HepG2 (cell line): ENCODE measurements at regions not wholly inside any gene's neighbourhood (a gene's known extent, or its start where the extent isn't known, plus 50 kb on each side); places are given as distances from the start of the nearest gene placed in this dataset.

Source experiments
- ATAC-seq: fragments of 200-7000 bp; cut with Tn5 transposase; 3 replicates; pipeline ENCODE4 v1.9.1; 2020; ENCODE audit warnings: mild to moderate bottlenecking, moderate library complexity
- BruUV-seq: library from RNA; stranded (reverse); fragments of 400-500 nt; replicated peaks from 2 replicates; lab custom pipeline; 2021; lab: Mats Ljungman, UMichigan
- CTCF ChIA-PET: fragments of 300-600 bp; formaldehyde crosslinking; extraction: SDS; loops from one replicate; lab custom pipeline; 2021; ENCODE audit warnings: low total read pairs, inconsistent platforms, low intra/inter-chr PET ratio; lab: Yijun Ruan, JAX
- POLR2A ChIA-PET: fragments of 350-600 bp; sonication (Branson Sonifier 250); formaldehyde crosslinking; loops from one replicate; lab custom pipeline; 2020; ENCODE audit warnings: antibody characterized with exemption, inconsistent platforms; lab: Yijun Ruan, JAX
- DNase-seq: peaks from one replicate; pipeline ENCODE4 v3.0.0-alpha.2; 2015; ENCODE audit warnings: low spot score
- FAIRE-seq: peaks from 3 replicates; lab custom pipeline; 2011; peaks lifted over from hg19 to GRCh38; lab: Jason Lieb, UNC
- H2AFZ ChIP-seq: one replicate; pipeline ENCODE4 v1.6.1; 2011; ENCODE audit warnings: low read length, inconsistent platforms
- H3K27ac ChIP-seq: fragments of 300-600 bp; 3 replicates; pipeline ENCODE4 v1.8.0; 2011; ENCODE audit warnings: mixed run types, mild to moderate bottlenecking, mixed read lengths, low read length, inconsistent platforms; ENCODE audit not compliant: insufficient read depth; ENCODE audit errors: extremely low read length
- H3K27me3 ChIP-seq, 2 experiments: fragments of 200-600 bp in 1 of 2; 2 replicates in 1 of 2; 3 replicates in 1 of 2; pipeline versions ENCODE4 v1.6.0 to v1.8.0; 2011; ENCODE audit warnings: low read length in 2 of 2, mild to moderate bottlenecking in 2 of 2, moderate library complexity in 2 of 2, inconsistent platforms in 1 of 2; ENCODE audit not compliant: insufficient read depth in 2 of 2, control insufficient read depth in 1 of 2
- H3K36me3 ChIP-seq, 2 experiments: fragments of 200-600 bp in 1 of 2; replicated peaks in 1 of 2; 2 replicates in 1 of 2; 3 replicates in 1 of 2; pipeline versions ENCODE4 v1.5.1 to v1.8.0; 2011; ENCODE audit warnings: low read length in 2 of 2, inconsistent platforms in 1 of 2; ENCODE audit not compliant: insufficient read depth in 2 of 2, control insufficient read depth in 1 of 2
- H3K4me1 ChIP-seq: 2 replicates; pipeline ENCODE4 v1.5.1; 2012; ENCODE audit warnings: low read length, inconsistent platforms; ENCODE audit not compliant: insufficient read depth
- H3K4me2 ChIP-seq: 2 replicates; pipeline ENCODE4 v1.6.0; 2011; ENCODE audit warnings: low read depth, low read length, inconsistent platforms
- H3K4me3 ChIP-seq, 3 experiments: fragments of 200-600 bp in 1 of 3; sonication (generic), shearing (Covaris generic) in 1 of 3; replicated peaks in 1 of 3; 2 replicates each; pipeline ENCODE4 v1.5.1; 2011 to 2016; ENCODE audit warnings: low read length in 3 of 3, inconsistent platforms in 2 of 3, low read depth in 2 of 3, mild to moderate bottlenecking in 2 of 3, control low read depth in 1 of 3, mixed read lengths in 1 of 3; ENCODE audit not compliant: insufficient read depth in 1 of 3
- H3K79me2 ChIP-seq: one replicate; pipeline ENCODE4 v1.6.1; 2011; ENCODE audit warnings: low read length, inconsistent platforms; ENCODE audit not compliant: insufficient read depth
- H3K9ac ChIP-seq: 2 replicates; pipeline ENCODE4 v1.6.0; 2011; ENCODE audit warnings: mild to moderate bottlenecking, low read depth, low read length, inconsistent platforms; ENCODE audit not compliant: insufficient read depth
- H3K9me3 ChIP-seq: 2 replicates; pipeline ENCODE4 v1.5.1; 2012; ENCODE audit warnings: mild to moderate bottlenecking, low read length
- H4K20me1 ChIP-seq: 2 replicates; pipeline ENCODE4 v1.6.0; 2011; ENCODE audit warnings: inconsistent platforms, mild to moderate bottlenecking, low read length, moderate library complexity; ENCODE audit not compliant: insufficient read depth
- FIP1L1 ChIP-seq: fragments of 200-400 bp; formaldehyde crosslinking; IDR thresholded peaks from 2 replicates; pipeline ENCODE4 v1.6.1; 2018; ENCODE audit warnings: low read depth, mild to moderate bottlenecking, low read length, moderate library complexity, borderline replicate concordance; ENCODE audit not compliant: insufficient read depth
- FOSL2 ChIP-seq: sonication (generic); formaldehyde crosslinking; IDR thresholded peaks from 2 replicates; pipeline ENCODE4 v1.4.0; 2020; ENCODE audit warnings: missing genetic modification reagents
- IKZF5 ChIP-seq: IDR thresholded peaks from 2 replicates; pipeline ENCODE4 v1.6.1; 2018; ENCODE audit warnings: missing genetic modification reagents, mild to moderate bottlenecking, missing compliant biosample characterization
- KDM5A ChIP-seq: fragments of 200-600 bp; sonication (generic); IDR thresholded peaks from 2 replicates; pipeline ENCODE4 v1.7.0; 2018; ENCODE audit warnings: antibody characterized with exemption, mild to moderate bottlenecking, low read length, borderline replicate concordance
- NR2F1 ChIP-seq, 2 experiments: fragments of 450-650 bp in 1 of 2; formaldehyde crosslinking in 1 of 2; IDR thresholded peaks; 2 replicates each; pipeline versions ENCODE4 v1.5.0 to v1.6.1; 2016 to 2020; ENCODE audit warnings: mild to moderate bottlenecking in 1 of 2, missing compliant biosample characterization in 1 of 2, missing genetic modification reagents in 1 of 2, moderate library complexity in 1 of 2
- PTBP1 ChIP-seq: fragments of 200-400 bp; formaldehyde crosslinking; IDR thresholded peaks from 2 replicates; pipeline ENCODE4 v1.6.1; 2018; ENCODE audit warnings: low read length, low read depth; ENCODE audit not compliant: poor library complexity, severe bottlenecking
- XBP1 ChIP-seq: sonication (generic); formaldehyde crosslinking; IDR thresholded peaks from 2 replicates; pipeline ENCODE4 v1.5.0; 2020; ENCODE audit warnings: missing genetic modification reagents
- ZBTB38 ChIP-seq: sonication (generic); formaldehyde crosslinking; IDR thresholded peaks from 2 replicates; pipeline ENCODE4 v1.5.1; 2020; ENCODE audit warnings: mild to moderate bottlenecking, missing genetic modification reagents
- ZNF12 ChIP-seq: sonication (generic); formaldehyde crosslinking; IDR thresholded peaks from 2 replicates; pipeline ENCODE4 v1.5.0; 2020; ENCODE audit warnings: missing genetic modification reagents
- ZNF329 ChIP-seq: sonication (generic); formaldehyde crosslinking; IDR thresholded peaks from 2 replicates; pipeline ENCODE4 v1.9.0; 2021; ENCODE audit warnings: low read depth, mild to moderate bottlenecking, missing genetic modification reagents
- ZNF430 ChIP-seq: sonication (generic); formaldehyde crosslinking; IDR thresholded peaks from 2 replicates; pipeline ENCODE4 v1.9.0; 2021; ENCODE audit warnings: mild to moderate bottlenecking, missing genetic modification reagents
- ZNF839 ChIP-seq: sonication (generic); formaldehyde crosslinking; IDR thresholded peaks from 2 replicates; pipeline ENCODE4 v1.4.0; 2020; ENCODE audit warnings: missing genetic modification reagents, mild to moderate bottlenecking, borderline replicate concordance
- WGBS: methylation state at CpG from one replicate; pipeline ENCODE4 v1.1.6; 2017; ENCODE audit warnings: low lambda C conversion rate; 5-methylcytosine and 5-hydroxymethylcytosine counted together
- in situ Hi-C: cut with HindIII; loops from 2 replicates; pipeline ENCODE4 v1.10.0; 2017; ENCODE audit warnings: low pct_unique_long_range_greater_than_20kb; ENCODE audit not compliant: extremely low pct_ligation_motif_present
- intact Hi-C: fragments of 100-400 bp; cut with micrococcal nuclease; formaldehyde crosslinking; loops from one replicate; pipeline ENCODE4 v1.10.0; 2022; ENCODE audit not compliant: unreplicated experiment
- TF ChIP-seq, protein P1 (sequence below): sonication (generic); formaldehyde crosslinking; IDR thresholded peaks from 2 replicates; pipeline ENCODE4 v1.4.0; 2020; ENCODE audit warnings: mild to moderate bottlenecking, low read depth, missing genetic modification reagents
- TF ChIP-seq, protein P2 (sequence below): sonication (generic); formaldehyde crosslinking; IDR thresholded peaks from 2 replicates; pipeline ENCODE4 v1.4.0; 2020; ENCODE audit warnings: mild to moderate bottlenecking, low read depth, missing genetic modification reagents

- H3K36me3 ChIP-seq = no peaks in the 10 kb centered on the region
- FAIRE-seq (no peak), DNase-seq (no peak), ATAC-seq (no peak)
- no peaks in the 10 kb centered on the region for H4K20me1 ChIP-seq
- ChIA-PET POLR2A (no interaction called here), CTCF (no interaction called here)
- no peaks in the 10 kb centered on the region for H3K9me3 ChIP-seq
- no peak for TF ChIP-seq XBP1 (CRISPR knock-in tag)
- TF ChIP-seq KDM5A = 0 out of 2 replicates have a peak, but pooled peaks have one; percentile 20
- H3K4me3 ChIP-seq = no peak overlapping the region
- no TSS peak for BruUV-seq
- H3K4me2 ChIP-seq = no peak overlapping the region
- intact Hi-C loops (no loop called here), in situ Hi-C loops (no loop called here)
- no peaks in the 10 kb centered on the region for H3K4me1 ChIP-seq
- no peak overlapping the region for H2AFZ ChIP-seq
- WGBS = 30% methylated on average over 5 of the region's 5 CpGs
- no peaks in the 10 kb centered on the region for H3K79me2 ChIP-seq
- no peak overlapping the region for H3K9ac ChIP-seq
- H3K27me3 ChIP-seq = no peaks in the 10 kb centered on the region
- H3K27ac ChIP-seq = no peak overlapping the region
Observed at GRCh38 chr6:141252828-141253608, 879.7 kb upstream of the GJE1 start.

DNA sequence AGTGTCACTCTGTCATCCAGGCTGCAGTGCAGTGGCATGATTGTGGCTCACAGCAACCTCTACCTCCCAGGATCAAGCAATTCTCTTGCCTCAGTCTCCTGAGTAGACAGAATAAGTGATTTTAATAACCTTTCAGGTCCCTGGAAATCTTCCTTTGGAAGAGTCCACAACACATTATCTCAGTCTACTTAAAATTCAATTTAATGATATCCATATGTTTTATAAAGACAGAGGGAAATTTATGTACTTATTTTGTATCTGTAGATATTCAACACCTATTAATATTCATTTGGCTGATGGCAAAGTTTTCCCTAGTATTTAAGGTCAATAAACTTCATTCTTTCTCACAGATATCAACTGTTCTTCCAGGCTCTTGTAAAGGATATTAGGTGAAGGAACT, 881.4 kb upstream of the GJE1 start:
- H3K79me2 ChIP-seq = no peaks in the 10 kb centered on the region
- no peak overlapping the region for H3K27ac ChIP-seq
- no peak overlapping the region for H3K4me3 ChIP-seq
- H2AFZ ChIP-seq = no peak overlapping the region
- in situ Hi-C loops (no loop called here), intact Hi-C loops (no loop called here)
- H3K36me3 ChIP-seq = no peaks in the 10 kb centered on the region
- H3K9ac ChIP-seq = no peak overlapping the region
- POLR2A ChIA-PET = no interaction called here
- DNase-seq (no peak), ATAC-seq (no peak), FAIRE-seq (no peak)
- H3K4me1 ChIP-seq = no peaks in the 10 kb centered on the region
- H4K20me1 ChIP-seq = no peaks in the 10 kb centered on the region
- H3K27me3 ChIP-seq = no peaks in the 10 kb centered on the region
- CTCF ChIA-PET = no interaction called here
- H3K4me2 ChIP-seq = no peak overlapping the region
- no TSS peak for BruUV-seq
- H3K9me3 ChIP-seq = no peaks in the 10 kb centered on the region
- TF ChIP-seq ZNF839 (CRISPR knock-in tag) (no peak), FOSL2 (CRISPR knock-in tag) (no peak), NR2F1 (CRISPR knock-in tag; IDR thresholded peaks at IDR 0.05) (no peak), ZNF430 (no peak), ZNF329 (CRISPR knock-in tag) (no peak), IKZF5 (CRISPR knock-in tag) (no peak), ZBTB38 (CRISPR knock-in tag) (no peak), FIP1L1 (no peak), PTBP1 (no peak), ZNF12 (CRISPR knock-in tag) (no peak)
- TF ChIP-seq, protein P1, sequence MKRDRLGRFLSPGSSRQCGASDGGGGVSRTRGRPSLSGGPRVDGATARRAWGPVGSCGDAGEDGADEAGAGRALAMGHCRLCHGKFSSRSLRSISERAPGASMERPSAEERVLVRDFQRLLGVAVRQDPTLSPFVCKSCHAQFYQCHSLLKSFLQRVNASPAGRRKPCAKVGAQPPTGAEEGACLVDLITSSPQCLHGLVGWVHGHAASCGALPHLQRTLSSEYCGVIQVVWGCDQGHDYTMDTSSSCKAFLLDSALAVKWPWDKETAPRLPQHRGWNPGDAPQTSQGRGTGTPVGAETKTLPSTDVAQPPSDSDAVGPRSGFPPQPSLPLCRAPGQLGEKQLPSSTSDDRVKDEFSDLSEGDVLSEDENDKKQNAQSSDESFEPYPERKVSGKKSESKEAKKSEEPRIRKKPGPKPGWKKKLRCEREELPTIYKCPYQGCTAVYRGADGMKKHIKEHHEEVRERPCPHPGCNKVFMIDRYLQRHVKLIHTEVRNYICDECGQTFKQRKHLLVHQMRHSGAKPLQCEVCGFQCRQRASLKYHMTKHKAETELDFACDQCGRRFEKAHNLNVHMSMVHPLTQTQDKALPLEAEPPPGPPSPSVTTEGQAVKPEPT (CRISPR knock-in tag) = no peak
- TF ChIP-seq, protein P2, sequence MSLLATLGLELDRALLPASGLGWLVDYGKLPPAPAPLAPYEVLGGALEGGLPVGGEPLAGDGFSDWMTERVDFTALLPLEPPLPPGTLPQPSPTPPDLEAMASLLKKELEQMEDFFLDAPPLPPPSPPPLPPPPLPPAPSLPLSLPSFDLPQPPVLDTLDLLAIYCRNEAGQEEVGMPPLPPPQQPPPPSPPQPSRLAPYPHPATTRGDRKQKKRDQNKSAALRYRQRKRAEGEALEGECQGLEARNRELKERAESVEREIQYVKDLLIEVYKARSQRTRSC (CRISPR knock-in tag) = no peak
